DND-41 (cell line): ENCODE measurements at regions not wholly inside any gene's neighbourhood (a gene's known extent, or its start where the extent isn't known, plus 50 kb on each side); places are given as distances from the start of the nearest gene placed in this dataset.
"Not testable (repeated sequence)": the region's sequence is repeated elsewhere in the genome, so short reads cannot be mapped to it uniquely, and the experiment has no call there.

Experiments used
- ATAC-seq: fragments of 200-7000 bp; cut with Tn5 transposase; 3 replicates; pipeline ENCODE4 v1.9.1; 2021; ENCODE audit warnings: low read depth; ENCODE audit not compliant: insufficient read depth
- DNase-seq: peaks from one replicate; pipeline ENCODE4 v3.0.0-alpha.2; 2020
- H2AFZ ChIP-seq: 2 replicates; pipeline ENCODE4 v1.6.0; 2012; ENCODE audit warnings: low read depth, low read length
- H3K27ac ChIP-seq: 2 replicates; pipeline ENCODE4 v1.5.1; 2012; ENCODE audit warnings: low read length, inconsistent platforms
- H3K27me3 ChIP-seq: fragments of 200-600 bp; sonication (generic); 2 replicates; pipeline ENCODE4 v1.6.0; 2012; ENCODE audit warnings: low read length, mild to moderate bottlenecking, inconsistent platforms; ENCODE audit not compliant: insufficient read depth, poor library complexity
- H3K36me3 ChIP-seq: 2 replicates; pipeline ENCODE4 v1.5.1; 2012; ENCODE audit warnings: low read length, inconsistent platforms; ENCODE audit not compliant: insufficient read depth
- H3K4me1 ChIP-seq: 2 replicates; pipeline ENCODE4 v1.5.1; 2012; ENCODE audit warnings: mild to moderate bottlenecking, low read length; ENCODE audit not compliant: insufficient read depth
- H3K4me2 ChIP-seq: 2 replicates; pipeline ENCODE4 v1.6.0; 2012; ENCODE audit warnings: mild to moderate bottlenecking, moderate library complexity, low read length, inconsistent platforms; ENCODE audit not compliant: insufficient read depth
- H3K4me3 ChIP-seq, 2 experiments: fragments of 200-600 bp in 1 of 2; shearing (Covaris generic) in 1 of 2; 2 replicates each; pipeline ENCODE4 v1.5.1; 2012 to 2016; ENCODE audit warnings: inconsistent platforms in 2 of 2, low read length in 2 of 2, mild to moderate bottlenecking in 2 of 2, low read depth in 1 of 2, moderate library complexity in 1 of 2
- H3K79me2 ChIP-seq: 2 replicates; pipeline ENCODE4 v1.6.0; 2012; ENCODE audit warnings: low read length, inconsistent platforms; ENCODE audit not compliant: insufficient read depth
- H3K9ac ChIP-seq: 2 replicates; pipeline ENCODE4 v1.6.0; 2012; ENCODE audit warnings: low read depth, mild to moderate bottlenecking, inconsistent platforms, low read length, moderate library complexity
- H3K9me3 ChIP-seq: 2 replicates; pipeline ENCODE4 v1.5.1; 2012; ENCODE audit warnings: low read length, moderate library complexity, mild to moderate bottlenecking, inconsistent platforms; ENCODE audit not compliant: insufficient read depth, severe bottlenecking
- H4K20me1 ChIP-seq: 2 replicates; pipeline ENCODE4 v1.6.0; 2012; ENCODE audit warnings: low read length; ENCODE audit not compliant: insufficient read depth
- EZH2 ChIP-seq: IDR thresholded peaks from 3 replicates; pipeline ENCODE4 v1.6.1; 2012; ENCODE audit warnings: borderline replicate concordance, low read depth, mild to moderate bottlenecking, moderate library complexity, low read length, inconsistent platforms; ENCODE audit not compliant: severe bottlenecking
- TF ChIP-seq, protein P1 (sequence below): IDR thresholded peaks from 2 replicates; pipeline ENCODE4 v1.5.1; 2012; ENCODE audit warnings: borderline replicate concordance, low read length, moderate library complexity, mild to moderate bottlenecking; ENCODE audit not compliant: poor library complexity, severe bottlenecking; ENCODE audit errors: extremely low read depth

DNA sequence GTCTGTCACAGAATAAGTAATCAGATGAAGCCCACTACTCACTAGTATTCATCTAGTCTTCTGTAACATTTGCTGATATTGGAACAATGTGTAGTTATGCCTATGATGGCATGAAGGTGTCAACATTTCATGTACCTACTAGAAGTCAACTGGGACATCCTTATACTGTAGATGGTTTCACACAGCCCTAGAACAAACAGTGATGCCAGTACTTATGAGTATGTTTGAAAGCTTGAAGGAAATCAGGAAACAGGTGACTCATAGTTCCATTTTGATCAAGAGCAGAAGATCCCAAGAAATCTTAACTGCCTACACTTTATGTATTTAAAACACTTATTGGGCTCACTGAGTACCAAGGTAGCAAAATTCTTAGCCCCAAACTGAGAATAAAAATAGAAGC, 1519.6 kb downstream of the REEP3 start:
- no peak overlapping the region for H3K9ac ChIP-seq
- H3K4me3 ChIP-seq: no peak overlapping the region
- H3K4me2 ChIP-seq: no peak overlapping the region
- H3K4me1 ChIP-seq: no peaks in the 10 kb centered on the region
- no peak overlapping the region for H3K27ac ChIP-seq
- no peaks in the 10 kb centered on the region for H3K27me3 ChIP-seq
- no peak overlapping the region for H2AFZ ChIP-seq
- no peak for TF ChIP-seq EZH2
- TF ChIP-seq, protein P1, sequence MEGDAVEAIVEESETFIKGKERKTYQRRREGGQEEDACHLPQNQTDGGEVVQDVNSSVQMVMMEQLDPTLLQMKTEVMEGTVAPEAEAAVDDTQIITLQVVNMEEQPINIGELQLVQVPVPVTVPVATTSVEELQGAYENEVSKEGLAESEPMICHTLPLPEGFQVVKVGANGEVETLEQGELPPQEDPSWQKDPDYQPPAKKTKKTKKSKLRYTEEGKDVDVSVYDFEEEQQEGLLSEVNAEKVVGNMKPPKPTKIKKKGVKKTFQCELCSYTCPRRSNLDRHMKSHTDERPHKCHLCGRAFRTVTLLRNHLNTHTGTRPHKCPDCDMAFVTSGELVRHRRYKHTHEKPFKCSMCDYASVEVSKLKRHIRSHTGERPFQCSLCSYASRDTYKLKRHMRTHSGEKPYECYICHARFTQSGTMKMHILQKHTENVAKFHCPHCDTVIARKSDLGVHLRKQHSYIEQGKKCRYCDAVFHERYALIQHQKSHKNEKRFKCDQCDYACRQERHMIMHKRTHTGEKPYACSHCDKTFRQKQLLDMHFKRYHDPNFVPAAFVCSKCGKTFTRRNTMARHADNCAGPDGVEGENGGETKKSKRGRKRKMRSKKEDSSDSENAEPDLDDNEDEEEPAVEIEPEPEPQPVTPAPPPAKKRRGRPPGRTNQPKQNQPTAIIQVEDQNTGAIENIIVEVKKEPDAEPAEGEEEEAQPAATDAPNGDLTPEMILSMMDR: no peak
- no peaks in the 10 kb centered on the region for H3K79me2 ChIP-seq
- peaks cover 5% of the 10 kb centered on the region for H3K9me3 ChIP-seq
- ATAC-seq (no peak), DNase-seq (no peak)
- no peaks in the 10 kb centered on the region for H4K20me1 ChIP-seq
- no peaks in the 10 kb centered on the region for H3K36me3 ChIP-seq

DNA sequence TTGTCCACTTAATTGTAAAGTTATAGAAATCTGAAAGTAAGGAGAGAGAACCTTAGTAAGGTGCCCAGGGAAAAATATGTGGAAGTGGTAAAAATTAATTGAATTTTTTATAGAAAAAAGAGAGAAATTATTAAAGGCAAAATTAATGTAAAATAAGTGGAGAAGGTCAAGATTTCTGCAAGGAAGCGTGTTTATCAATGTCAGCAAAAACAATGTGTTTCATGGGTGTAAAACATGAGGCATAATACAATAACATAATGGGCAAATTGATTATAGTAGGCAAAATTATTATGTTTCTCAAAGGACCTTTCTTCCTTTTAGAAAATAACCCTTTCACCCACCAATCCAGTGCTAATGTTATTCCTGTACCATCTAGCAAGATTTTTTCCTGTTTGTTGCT, 1520.1 kb downstream of the REEP3 start:
- DNase-seq: no peak
- Histone ChIP-seq H3K27ac (no peak overlapping the region), H2AFZ (no peak overlapping the region), H3K36me3 (no peaks in the 10 kb centered on the region), H3K27me3 (no peaks in the 10 kb centered on the region), H4K20me1 (no peaks in the 10 kb centered on the region), H3K4me1 (no peaks in the 10 kb centered on the region), H3K79me2 (no peaks in the 10 kb centered on the region), H3K9me3 (peaks cover 5% of the 10 kb centered on the region), H3K4me3 (no peak overlapping the region), H3K4me2 (no peak overlapping the region), H3K9ac (no peak overlapping the region)
- TF ChIP-seq, protein P1: no peak
- no peak for TF ChIP-seq EZH2
- no peak for ATAC-seq

- Histone ChIP-seq H3K27ac (no peak overlapping the region), H3K27me3 (no peaks in the 10 kb centered on the region), H3K4me2 (no peak overlapping the region), H3K9ac (no peak overlapping the region), H3K9me3 (peaks cover 5% of the 10 kb centered on the region), H3K79me2 (no peaks in the 10 kb centered on the region), H3K4me3 (no peak overlapping the region), H3K36me3 (no peaks in the 10 kb centered on the region), H2AFZ (no peak overlapping the region), H4K20me1 (no peaks in the 10 kb centered on the region), H3K4me1 (no peaks in the 10 kb centered on the region)
- ATAC-seq: no peak
- TF ChIP-seq EZH2: no peak
- TF ChIP-seq, protein P1: no peak
- DNase-seq: no peak
Observed at GRCh38 chr10:65042496-65042895, 1521.3 kb downstream of the REEP3 start.

- H3K9ac ChIP-seq: no peak overlapping the region
- no peak for ATAC-seq
- H3K79me2 ChIP-seq: no peaks in the 10 kb centered on the region
- no peak overlapping the region for H3K4me3 ChIP-seq
- no peak overlapping the region for H3K27ac ChIP-seq
- no peaks in the 10 kb centered on the region for H3K4me1 ChIP-seq
- DNase-seq: no peak
- H2AFZ ChIP-seq: no peak overlapping the region
- H3K9me3 ChIP-seq: no peaks in the 10 kb centered on the region
- no peak overlapping the region for H3K4me2 ChIP-seq
- H4K20me1 ChIP-seq: no peaks in the 10 kb centered on the region
- TF ChIP-seq EZH2: no peak
- TF ChIP-seq, protein P1: no peak
- H3K27me3 ChIP-seq: no peaks in the 10 kb centered on the region
- H3K36me3 ChIP-seq: no peaks in the 10 kb centered on the region
Observed at GRCh38 chr10:65046831-65047230, 1525.6 kb downstream of the REEP3 start.

GRCh38 chr10:65052111-65052510, 1530.9 kb downstream of the REEP3 start:
- H3K36me3 ChIP-seq, H2AFZ ChIP-seq, H3K9me3 ChIP-seq, H3K4me1 ChIP-seq, H3K9ac ChIP-seq, H3K27me3 ChIP-seq, ATAC-seq, H3K4me2 ChIP-seq, H3K79me2 ChIP-seq, H4K20me1 ChIP-seq, DNase-seq, H3K4me3 ChIP-seq, H3K27ac ChIP-seq: not testable (repeated sequence)
